Bronchial epithelial cell (primary cell): ENCODE measurements at regions not wholly inside any gene's neighbourhood (a gene's known extent, or its start where the extent isn't known, plus 50 kb on each side); places are given as distances from the start of the nearest gene placed in this dataset.

Experiments
- DNase-seq: peaks from one replicate; pipeline ENCODE4 v3.0.0-alpha.2; 2010; ENCODE audit warnings: low read depth
- FAIRE-seq: peaks from 2 replicates; lab custom pipeline; 2011; peaks lifted over from hg19 to GRCh38; lab: Jason Lieb, UNC
- H3K27me3 ChIP-seq: 2 replicates; pipeline ENCODE4 v1.5.1; 2011; ENCODE audit warnings: low read length; ENCODE audit not compliant: control insufficient read depth, insufficient read depth
- H3K36me3 ChIP-seq: 2 replicates; pipeline ENCODE4 v1.5.1; 2011; ENCODE audit warnings: low read length; ENCODE audit not compliant: control insufficient read depth, insufficient read depth
- H3K4me3 ChIP-seq: 2 replicates; pipeline ENCODE4 v1.5.1; 2011; ENCODE audit warnings: mild to moderate bottlenecking, low read depth, low read length, control low read depth
- CTCF ChIP-seq: IDR thresholded peaks from 2 replicates; pipeline ENCODE4 v1.5.1; 2011; ENCODE audit warnings: mild to moderate bottlenecking, moderate library complexity, low read length, control low read depth, inconsistent platforms; ENCODE audit not compliant: insufficient read depth, severe bottlenecking

- Histone ChIP-seq H3K27me3 (no peaks in the 10 kb centered on the region), H3K36me3 (no peaks in the 10 kb centered on the region), H3K4me3 (no peak overlapping the region)
- DNase-seq: no peak
- no peak for FAIRE-seq
- TF ChIP-seq CTCF: no peak
Measured at GRCh38 chr16:5381481-5381880, 283.9 kb upstream of the EEF2KMT start.

GRCh38 chr16:5379954-5380353 lies 282.4 kb upstream of the EEF2KMT start:
- FAIRE-seq (no peak), DNase-seq (no peak)
- no peak for TF ChIP-seq CTCF
- Histone ChIP-seq H3K36me3 (no peaks in the 10 kb centered on the region), H3K27me3 (no peaks in the 10 kb centered on the region), H3K4me3 (no peak overlapping the region)

- Histone ChIP-seq H3K4me3 (no peak overlapping the region), H3K36me3 (no peaks in the 10 kb centered on the region), H3K27me3 (no peaks in the 10 kb centered on the region)
- FAIRE-seq (no peak), DNase-seq (no peak)
- TF ChIP-seq CTCF: no peak
Measured at GRCh38 chr16:5378531-5378930, 280.9 kb upstream of the EEF2KMT start.

- H3K4me3 ChIP-seq: no peak overlapping the region
- no peaks in the 10 kb centered on the region for H3K27me3 ChIP-seq
- no peak for FAIRE-seq
- no peak for DNase-seq
- no peak for TF ChIP-seq CTCF
- no peaks in the 10 kb centered on the region for H3K36me3 ChIP-seq
Measured at GRCh38 chr16:5377280-5377898, 279.8 kb upstream of the EEF2KMT start.

- DNase-seq: no peak
- Histone ChIP-seq H3K27me3 (no peaks in the 10 kb centered on the region), H3K36me3 (no peaks in the 10 kb centered on the region), H3K4me3 (no peak overlapping the region)
- no peak for TF ChIP-seq CTCF
- FAIRE-seq: no peak
Measured at GRCh38 chr16:5374184-5374583, 276.6 kb upstream of the EEF2KMT start.

GRCh38 chr16:5367951-5368350 lies 270.4 kb upstream of the EEF2KMT start:
- no peak for FAIRE-seq
- Histone ChIP-seq H3K27me3 (no peaks in the 10 kb centered on the region), H3K36me3 (no peaks in the 10 kb centered on the region), H3K4me3 (no peak overlapping the region)
- DNase-seq: no peak
- TF ChIP-seq CTCF: no peak
